HepG2 (cell line): ENCODE measurements at regions not wholly inside any gene's neighbourhood (a gene's known extent, or its start where the extent isn't known, plus 50 kb on each side); places are given as distances from the start of the nearest gene placed in this dataset.

Source experiments
- AKAP8 ChIP-seq: sonication (generic); formaldehyde crosslinking; IDR thresholded peaks from 2 replicates; pipeline ENCODE4 v1.5.1; 2020; ENCODE audit warnings: mild to moderate bottlenecking, missing genetic modification reagents
- CTCF ChIP-seq: sonication (generic); formaldehyde crosslinking; IDR thresholded peaks from 2 replicates; pipeline ENCODE4 v1.5.0; 2020; ENCODE audit warnings: mild to moderate bottlenecking, missing genetic modification reagents, moderate library complexity
- EZH2 ChIP-seq: conservative IDR thresholded peaks from 2 replicates; pipeline ENCODE4 v1.6.1; 2012; ENCODE audit warnings: mild to moderate bottlenecking, low read depth, low read length, moderate library complexity
- ISX ChIP-seq: sonication (generic); formaldehyde crosslinking; conservative IDR thresholded peaks from 2 replicates; pipeline ENCODE4 v1.5.0; 2020; ENCODE audit warnings: missing genetic modification reagents
- MED8 ChIP-seq: sonication (generic); formaldehyde crosslinking; IDR thresholded peaks from 2 replicates; pipeline ENCODE4 v1.8.1; 2023; ENCODE audit warnings: mild to moderate bottlenecking, missing genetic modification reagents; ENCODE audit not compliant: insufficient replicate concordance
- MYC ChIP-seq: sonication (generic); formaldehyde crosslinking; IDR thresholded peaks from 2 replicates; pipeline ENCODE4 v1.9.0; 2021; ENCODE audit warnings: missing genetic modification reagents, borderline replicate concordance
- RXRA ChIP-seq: sonication (generic); formaldehyde crosslinking; IDR thresholded peaks from 2 replicates; pipeline ENCODE4 v1.5.1; 2020; ENCODE audit warnings: missing genetic modification reagents
- SNAPC2 ChIP-seq: sonication (generic); formaldehyde crosslinking; IDR thresholded peaks from 2 replicates; pipeline ENCODE4 v1.8.1; 2022; ENCODE audit warnings: mild to moderate bottlenecking, missing genetic modification reagents
- SP1 ChIP-seq, 2 experiments: fragments of 450-650 bp in 1 of 2; sonication (generic) in 1 of 2; formaldehyde crosslinking in 1 of 2; IDR thresholded peaks; 2 replicates each; pipeline versions ENCODE4 v1.4.0 to v1.6.1; 2016 to 2020; ENCODE audit warnings: missing genetic modification reagents in 1 of 2
- ZBTB46 ChIP-seq: sonication (generic); formaldehyde crosslinking; IDR thresholded peaks from 2 replicates; pipeline ENCODE4 v1.4.0; 2020; ENCODE audit warnings: mild to moderate bottlenecking, missing genetic modification reagents, borderline replicate concordance
- ZNF10 ChIP-seq: sonication (generic); formaldehyde crosslinking; IDR thresholded peaks from 2 replicates; pipeline ENCODE4 v1.4.0; 2020; ENCODE audit warnings: mild to moderate bottlenecking, low read depth, missing genetic modification reagents, borderline replicate concordance
- ZNF710 ChIP-seq: sonication (generic); formaldehyde crosslinking; IDR thresholded peaks from 2 replicates; pipeline ENCODE4 v1.5.0; 2020; ENCODE audit warnings: mild to moderate bottlenecking, missing genetic modification reagents, borderline replicate concordance
- ZNF788 ChIP-seq: sonication (generic); formaldehyde crosslinking; IDR thresholded peaks from 2 replicates; pipeline ENCODE4 v1.5.0; 2020; ENCODE audit warnings: mild to moderate bottlenecking, missing genetic modification reagents, borderline replicate concordance

GRCh38 chr18:34991152-34991551 is 50.1 kb upstream of the MAPRE2 start:
- TF ChIP-seq ZNF788 = no peak
- TF ChIP-seq MED8 = no peak
- TF ChIP-seq CTCF (CRISPR knock-in tag) = no peak
- TF ChIP-seq SP1 (IDR thresholded peaks at IDR 0.05) = no peak
- no peak for TF ChIP-seq SP1 (CRISPR knock-in tag; IDR thresholded peaks at IDR 0.05)
- no peak for TF ChIP-seq SNAPC2 (CRISPR knock-in tag)
- TF ChIP-seq ZNF710 (CRISPR knock-in tag) = no peak
- no peak for TF ChIP-seq RXRA (CRISPR knock-in tag)
- TF ChIP-seq ISX (CRISPR knock-in tag) = no peak
- no peak for TF ChIP-seq MYC (CRISPR knock-in tag)
- no peak for TF ChIP-seq EZH2
- TF ChIP-seq ZBTB46 (CRISPR knock-in tag) = no peak
- TF ChIP-seq AKAP8 = no peak
- no peak for TF ChIP-seq ZNF10
